Activated CD8-positive, alpha-beta memory T cell treated with anti-CD3 and anti-CD28 coated beads, Interleukin-2, amount 10 ng/mL, durations not matched to agents 7 days and 5 days (primary cell): ENCODE measurements at regions not wholly inside any gene's neighbourhood (a gene's known extent, or its start where the extent isn't known, plus 50 kb on each side); places are given as distances from the start of the nearest gene placed in this dataset.
A peak's percentile ranks its signal among the peaks of the same experiment; 100 is the strongest.

Experiments
- ATAC-seq: fragments of 150-1000 bp; cut with Tn5 transposase; one replicate; pipeline ENCODE4 v1.10.0; 2021; ENCODE audit warnings: moderate library complexity
- CTCF ChIA-PET: fragments of 350-600 bp; sonication (Branson Sonifier 250); formaldehyde crosslinking; loops from one replicate; lab custom pipeline; 2021; ENCODE audit warnings: antibody characterized with exemption; lab: Charles Lee
- DNase-seq: peaks from one replicate; pipeline ENCODE4 v3.0.0-alpha.2; 2020
- H3K27ac Mint-ChIP-seq: one replicate; pipeline ENCODE4 v1.8.0; 2021; ENCODE audit warnings: mild to moderate bottlenecking, mixed read lengths
- H3K27me3 Mint-ChIP-seq: one replicate; pipeline ENCODE4 v1.8.0; 2021; ENCODE audit warnings: mixed read lengths
- H3K36me3 Mint-ChIP-seq: one replicate; pipeline ENCODE4 v1.8.0; 2021; ENCODE audit warnings: mild to moderate bottlenecking, mixed read lengths
- H3K4me1 Mint-ChIP-seq: one replicate; pipeline ENCODE4 v1.8.0; 2021; ENCODE audit warnings: mixed read lengths
- H3K4me3 Mint-ChIP-seq: one replicate; pipeline ENCODE4 v1.8.0; 2021; ENCODE audit warnings: mild to moderate bottlenecking, moderate library complexity, mixed read lengths
- H3K9me3 Mint-ChIP-seq: one replicate; pipeline ENCODE4 v1.8.0; 2022; ENCODE audit warnings: low read depth, mixed read lengths

- Mint-ChIP-seq H3K27me3 (peaks cover 12% of the 10 kb centered on the region), H3K36me3 (no peaks in the 10 kb centered on the region), H3K27ac (no peak overlapping the region), H3K9me3 (no peaks in the 10 kb centered on the region), H3K4me3 (no peak overlapping the region), H3K4me1 (no peaks in the 10 kb centered on the region)
- CTCF ChIA-PET, result no interaction called here
- no peak for DNase-seq
- ATAC-seq, result no peak
Observed at GRCh38 chr2:12090072-12090471, 343.6 kb downstream of the LPIN1 start.

GRCh38 chr2:12090590-12090989 is 344.2 kb downstream of the LPIN1 start:
- CTCF ChIA-PET, result no interaction called here

GRCh38 chr2:12091201-12091806 is 344.9 kb downstream of the LPIN1 start:
- no peaks in the 10 kb centered on the region for H3K4me1 Mint-ChIP-seq
- H3K9me3 Mint-ChIP-seq, result no peaks in the 10 kb centered on the region
- no peak overlapping the region for H3K27ac Mint-ChIP-seq
- ATAC-seq (no peak), DNase-seq (no peak)
- CTCF ChIA-PET, result no interaction called here
- no peaks in the 10 kb centered on the region for H3K36me3 Mint-ChIP-seq
- H3K4me3 Mint-ChIP-seq, result no peak overlapping the region
- H3K27me3 Mint-ChIP-seq, result peaks cover 12% of the 10 kb centered on the region

More at GRCh38 chr2:12090590-12090989, 344.2 kb downstream of the LPIN1 start:
- no peak overlapping the region for H3K27ac Mint-ChIP-seq
- H3K36me3 Mint-ChIP-seq, result no peaks in the 10 kb centered on the region
- DNase-seq (no peak), ATAC-seq (no peak)
- H3K27me3 Mint-ChIP-seq, result peaks cover 12% of the 10 kb centered on the region
- H3K9me3 Mint-ChIP-seq, result no peaks in the 10 kb centered on the region
- no peaks in the 10 kb centered on the region for H3K4me1 Mint-ChIP-seq
- no peak overlapping the region for H3K4me3 Mint-ChIP-seq

- Mint-ChIP-seq H3K4me3 (no peak overlapping the region), H3K27ac (no peak overlapping the region), H3K4me1 (no peaks in the 10 kb centered on the region), H3K27me3 (peaks cover 8% of the 10 kb centered on the region), H3K36me3 (no peaks in the 10 kb centered on the region), H3K9me3 (no peaks in the 10 kb centered on the region)
- no peak for ATAC-seq
- DNase-seq, result no peak
- CTCF ChIA-PET, result no interaction called here
Observed at GRCh38 chr2:12094134-12094533, 347.7 kb downstream of the LPIN1 start.

- no peak overlapping the region for H3K4me3 Mint-ChIP-seq
- CTCF ChIA-PET, result interaction anchor here (0.6 to 1.3 kb wide), 2 partner anchors 24 to 570 kb away, joined by 3 read pairs; no protein-coding TSS in a partner anchor
- H3K4me1 Mint-ChIP-seq, result no peaks in the 10 kb centered on the region
- H3K27ac Mint-ChIP-seq, result no peak overlapping the region
- DNase-seq (no peak), ATAC-seq (no peak)
- peaks cover 3% of the 10 kb centered on the region for H3K27me3 Mint-ChIP-seq
- H3K36me3 Mint-ChIP-seq, result no peaks in the 10 kb centered on the region
- H3K9me3 Mint-ChIP-seq, result no peaks in the 10 kb centered on the region
Observed at GRCh38 chr2:12096051-12096787, 349.8 kb downstream of the LPIN1 start.

- Mint-ChIP-seq H3K27me3 (peaks cover 3% of the 10 kb centered on the region), H3K36me3 (no peaks in the 10 kb centered on the region), H3K27ac (no peak overlapping the region), H3K9me3 (no peaks in the 10 kb centered on the region), H3K4me3 (no peak overlapping the region), H3K4me1 (no peaks in the 10 kb centered on the region)
- CTCF ChIA-PET, result no interaction called here
- no peak for ATAC-seq
- no peak for DNase-seq
Observed at GRCh38 chr2:12096788-12097449, 350.5 kb downstream of the LPIN1 start.

- H3K36me3 Mint-ChIP-seq, result no peaks in the 10 kb centered on the region
- H3K27me3 Mint-ChIP-seq, result peaks cover 3% of the 10 kb centered on the region
- H3K9me3 Mint-ChIP-seq, result no peaks in the 10 kb centered on the region
- CTCF ChIA-PET, result no interaction called here
- no peaks in the 10 kb centered on the region for H3K4me1 Mint-ChIP-seq
- DNase-seq (no peak), ATAC-seq (no peak)
- no peak overlapping the region for H3K4me3 Mint-ChIP-seq
- no peak overlapping the region for H3K27ac Mint-ChIP-seq
Observed at GRCh38 chr2:12097859-12098258, 351.4 kb downstream of the LPIN1 start.

GRCh38 chr2:12099374-12099773 is 352.9 kb downstream of the LPIN1 start:
- H3K27me3 Mint-ChIP-seq, result no peaks in the 10 kb centered on the region
- H3K27ac Mint-ChIP-seq, result no peak overlapping the region
- DNase-seq, result no peak
- no peak overlapping the region for H3K4me3 Mint-ChIP-seq
- H3K4me1 Mint-ChIP-seq, result no peaks in the 10 kb centered on the region
- H3K9me3 Mint-ChIP-seq, result no peaks in the 10 kb centered on the region
- no peaks in the 10 kb centered on the region for H3K36me3 Mint-ChIP-seq
- ATAC-seq, result no peak
- CTCF ChIA-PET, result no interaction called here

GRCh38 chr2:12102679-12103078 is 356.2 kb downstream of the LPIN1 start:
- no peaks in the 10 kb centered on the region for H3K9me3 Mint-ChIP-seq
- no peak overlapping the region for H3K27ac Mint-ChIP-seq
- no peak overlapping the region for H3K4me3 Mint-ChIP-seq
- no peak for ATAC-seq
- CTCF ChIA-PET, result no interaction called here
- no peaks in the 10 kb centered on the region for H3K36me3 Mint-ChIP-seq
- no peak for DNase-seq
- peaks cover 15% of the 10 kb centered on the region for H3K4me1 Mint-ChIP-seq
- H3K27me3 Mint-ChIP-seq, result no peaks in the 10 kb centered on the region

- Mint-ChIP-seq H3K4me3 (no peak overlapping the region), H3K4me1 (peaks cover 22% of the 10 kb centered on the region), H3K27me3 (no peaks in the 10 kb centered on the region), H3K27ac (no peak overlapping the region), H3K9me3 (no peaks in the 10 kb centered on the region), H3K36me3 (no peaks in the 10 kb centered on the region)
- ATAC-seq (no peak), DNase-seq (no peak)
- CTCF ChIA-PET, result no interaction called here
Observed at GRCh38 chr2:12105180-12105579, 358.7 kb downstream of the LPIN1 start.

GRCh38 chr2:12106440-12107080 is 360.1 kb downstream of the LPIN1 start:
- no peaks in the 10 kb centered on the region for H3K27me3 Mint-ChIP-seq
- CTCF ChIA-PET, result no interaction called here
- H3K4me1 Mint-ChIP-seq, result peaks cover 27% of the 10 kb centered on the region
- DNase-seq, result peak; percentile 50
- no peaks in the 10 kb centered on the region for H3K36me3 Mint-ChIP-seq
- ATAC-seq, result peak; percentile 55
- no peak overlapping the region for H3K27ac Mint-ChIP-seq
- no peak overlapping the region for H3K4me3 Mint-ChIP-seq
- H3K9me3 Mint-ChIP-seq, result no peaks in the 10 kb centered on the region

- Mint-ChIP-seq H3K27ac (no peak overlapping the region), H3K4me1 (peaks cover 27% of the 10 kb centered on the region), H3K4me3 (no peak overlapping the region), H3K36me3 (no peaks in the 10 kb centered on the region), H3K9me3 (no peaks in the 10 kb centered on the region), H3K27me3 (peaks cover 3% of the 10 kb centered on the region)
- DNase-seq, result no peak
- no peak for ATAC-seq
- CTCF ChIA-PET, result no interaction called here
Observed at GRCh38 chr2:12107321-12107720, 360.9 kb downstream of the LPIN1 start.

- H3K9me3 Mint-ChIP-seq, result no peaks in the 10 kb centered on the region
- ATAC-seq, result no peak
- peaks cover 3% of the 10 kb centered on the region for H3K27me3 Mint-ChIP-seq
- no peak overlapping the region for H3K4me3 Mint-ChIP-seq
- CTCF ChIA-PET, result no interaction called here
- H3K4me1 Mint-ChIP-seq, result peaks cover 27% of the 10 kb centered on the region
- no peak overlapping the region for H3K27ac Mint-ChIP-seq
- H3K36me3 Mint-ChIP-seq, result no peaks in the 10 kb centered on the region
- DNase-seq, result no peak
Observed at GRCh38 chr2:12107939-12108338, 361.5 kb downstream of the LPIN1 start.
